GM12873 (cell line): ENCODE measurements at regions not wholly inside any gene's neighbourhood (a gene's known extent, or its start where the extent isn't known, plus 50 kb on each side); places are given as distances from the start of the nearest gene placed in this dataset.

ENCODE experiments used
- TF ChIP-seq, protein P1 (sequence below): IDR thresholded peaks from 2 replicates; pipeline ENCODE4 v1.5.1; 2012; ENCODE audit warnings: low read depth, mild to moderate bottlenecking, moderate library complexity, low read length, control low read depth; ENCODE audit not compliant: insufficient read depth; ENCODE audit errors: missing control alignments

DNA sequence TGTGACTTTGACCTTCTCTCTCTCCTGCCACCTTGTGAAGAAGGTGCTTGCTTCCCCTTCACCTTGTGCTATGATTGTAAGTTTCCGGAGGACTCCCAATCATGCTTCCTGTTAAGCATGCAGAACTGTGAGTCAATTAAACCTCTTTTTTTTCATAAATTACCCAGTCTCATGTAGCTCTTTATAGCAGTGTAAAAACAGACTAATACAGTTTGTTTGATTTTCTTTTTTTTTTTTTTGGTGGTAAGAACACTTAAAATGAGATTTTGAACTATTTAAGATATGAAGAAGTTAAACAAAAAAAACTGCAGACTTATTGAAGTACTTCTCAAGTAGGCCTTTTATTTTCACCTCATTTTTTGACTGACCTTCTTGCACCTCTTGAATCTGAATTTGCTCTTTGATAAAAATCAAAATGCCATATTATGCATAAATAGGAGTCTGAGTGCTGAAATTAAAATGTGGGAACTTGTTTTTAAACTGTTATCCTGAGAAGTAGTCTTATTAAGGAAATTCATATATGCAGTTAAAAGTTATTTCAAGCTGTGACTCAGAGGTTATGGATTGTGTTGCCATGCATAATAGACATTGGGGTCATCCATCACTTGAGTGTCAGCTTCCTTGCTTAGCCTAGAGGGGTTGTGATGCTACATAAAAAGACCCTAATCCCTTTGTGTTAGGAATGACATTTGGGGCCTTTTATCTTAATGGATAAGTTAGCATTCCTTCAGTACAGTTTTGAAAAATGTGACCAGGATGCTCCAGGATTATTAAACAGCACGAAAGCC is 447.9 kb upstream of the FKBP1C start:
- TF ChIP-seq, protein P1, sequence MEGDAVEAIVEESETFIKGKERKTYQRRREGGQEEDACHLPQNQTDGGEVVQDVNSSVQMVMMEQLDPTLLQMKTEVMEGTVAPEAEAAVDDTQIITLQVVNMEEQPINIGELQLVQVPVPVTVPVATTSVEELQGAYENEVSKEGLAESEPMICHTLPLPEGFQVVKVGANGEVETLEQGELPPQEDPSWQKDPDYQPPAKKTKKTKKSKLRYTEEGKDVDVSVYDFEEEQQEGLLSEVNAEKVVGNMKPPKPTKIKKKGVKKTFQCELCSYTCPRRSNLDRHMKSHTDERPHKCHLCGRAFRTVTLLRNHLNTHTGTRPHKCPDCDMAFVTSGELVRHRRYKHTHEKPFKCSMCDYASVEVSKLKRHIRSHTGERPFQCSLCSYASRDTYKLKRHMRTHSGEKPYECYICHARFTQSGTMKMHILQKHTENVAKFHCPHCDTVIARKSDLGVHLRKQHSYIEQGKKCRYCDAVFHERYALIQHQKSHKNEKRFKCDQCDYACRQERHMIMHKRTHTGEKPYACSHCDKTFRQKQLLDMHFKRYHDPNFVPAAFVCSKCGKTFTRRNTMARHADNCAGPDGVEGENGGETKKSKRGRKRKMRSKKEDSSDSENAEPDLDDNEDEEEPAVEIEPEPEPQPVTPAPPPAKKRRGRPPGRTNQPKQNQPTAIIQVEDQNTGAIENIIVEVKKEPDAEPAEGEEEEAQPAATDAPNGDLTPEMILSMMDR: no peak

DNA sequence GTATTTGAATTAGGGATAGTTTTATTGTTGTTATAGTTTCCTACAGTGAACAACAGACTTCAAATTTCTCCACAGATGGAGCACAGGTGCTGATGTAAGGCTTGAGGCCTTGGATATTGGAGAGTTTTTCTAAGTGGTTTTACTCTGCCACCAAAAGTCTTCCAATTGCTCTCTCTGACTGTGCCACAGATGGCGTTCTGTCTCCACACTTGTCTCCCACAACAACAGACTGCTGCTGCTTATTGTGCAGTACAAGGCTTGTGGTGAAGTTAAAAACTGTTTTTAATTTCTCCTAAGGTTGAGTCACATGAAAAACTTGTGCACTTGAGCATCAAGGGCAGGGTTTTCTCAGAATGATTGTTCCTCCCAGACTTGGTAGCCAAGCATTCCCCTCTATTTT is 460.9 kb upstream of the KHDRBS2 start:
- TF ChIP-seq, protein P1: no peak

DNA sequence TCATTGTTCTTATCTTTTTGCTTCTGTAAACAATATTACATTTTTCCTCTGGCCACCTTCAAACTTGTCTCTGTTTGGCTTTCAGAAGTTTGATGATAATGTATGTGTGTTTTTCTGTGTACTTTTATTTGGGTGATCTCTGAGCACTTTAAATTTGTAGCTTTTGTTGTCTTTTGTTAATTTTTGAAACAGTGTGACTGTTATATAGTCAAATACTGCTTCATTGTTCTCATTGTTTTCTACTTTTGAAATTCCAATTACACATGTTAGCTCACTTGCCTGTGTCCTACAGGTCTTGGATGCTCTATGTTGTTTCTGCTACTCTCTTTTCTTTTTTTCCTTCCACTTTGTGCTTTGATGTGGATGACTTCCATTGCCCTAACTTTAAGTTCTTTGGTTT is 460.1 kb upstream of the KHDRBS2 start:
- TF ChIP-seq, protein P1: no peak

DNA sequence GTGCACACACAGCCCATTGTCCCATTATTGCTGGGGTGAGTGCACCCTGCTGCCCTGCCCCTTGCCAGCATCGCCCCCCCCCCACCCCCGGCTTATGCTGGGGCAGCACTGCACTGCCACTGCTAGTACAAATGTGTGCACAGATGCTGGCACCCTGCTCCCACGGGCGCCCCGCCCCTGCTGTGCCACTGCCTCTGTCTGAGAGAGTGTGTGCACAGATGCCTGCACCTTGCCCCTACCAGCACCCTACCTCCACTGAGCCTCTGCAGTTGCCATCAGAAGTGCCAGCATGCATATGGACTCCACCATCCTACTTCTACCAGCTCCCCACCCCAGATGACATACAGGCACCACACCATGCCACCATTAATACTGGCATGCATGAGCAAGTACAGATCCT is 454.6 kb upstream of the KHDRBS2 start:
- TF ChIP-seq, protein P1: no peak

DNA sequence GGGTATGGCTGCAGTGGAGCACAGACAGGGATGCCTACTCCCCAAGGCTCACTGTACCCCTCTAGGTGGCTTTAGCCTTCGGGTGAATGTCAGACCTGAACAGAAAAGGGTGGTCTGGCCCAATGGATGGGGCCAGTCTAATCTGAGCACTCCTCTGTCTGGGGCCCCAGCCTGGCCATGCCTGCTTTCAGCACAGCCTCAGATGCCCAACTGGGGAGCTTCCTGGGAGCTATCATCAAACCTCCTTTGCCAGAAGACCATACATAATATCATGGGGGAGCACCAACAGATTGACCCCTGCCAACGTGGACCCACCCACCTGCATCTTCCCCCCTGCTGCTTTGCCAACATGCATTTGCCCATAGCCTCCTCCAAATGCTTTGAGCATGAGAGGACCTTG is 454.1 kb upstream of the KHDRBS2 start:
- TF ChIP-seq, protein P1: no peak

DNA sequence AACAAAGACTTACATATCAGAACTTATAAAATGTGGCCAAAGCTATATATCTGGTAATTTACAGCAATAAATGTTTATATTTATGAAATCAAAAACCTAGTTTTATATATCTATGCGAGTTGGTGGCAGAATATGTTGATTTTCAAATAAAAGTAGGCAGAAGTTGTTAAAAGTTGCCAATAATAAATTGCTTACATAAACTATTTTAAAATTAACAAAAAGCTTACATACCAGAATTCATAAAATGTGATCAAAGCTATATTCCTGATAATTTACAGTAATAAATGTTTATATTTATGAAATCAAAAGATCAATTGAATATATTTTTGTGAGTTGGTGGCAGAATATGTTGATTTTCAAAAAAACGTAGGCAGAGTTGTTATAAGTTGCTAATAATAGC is 451.8 kb upstream of the KHDRBS2 start:
- TF ChIP-seq, protein P1: no peak

DNA sequence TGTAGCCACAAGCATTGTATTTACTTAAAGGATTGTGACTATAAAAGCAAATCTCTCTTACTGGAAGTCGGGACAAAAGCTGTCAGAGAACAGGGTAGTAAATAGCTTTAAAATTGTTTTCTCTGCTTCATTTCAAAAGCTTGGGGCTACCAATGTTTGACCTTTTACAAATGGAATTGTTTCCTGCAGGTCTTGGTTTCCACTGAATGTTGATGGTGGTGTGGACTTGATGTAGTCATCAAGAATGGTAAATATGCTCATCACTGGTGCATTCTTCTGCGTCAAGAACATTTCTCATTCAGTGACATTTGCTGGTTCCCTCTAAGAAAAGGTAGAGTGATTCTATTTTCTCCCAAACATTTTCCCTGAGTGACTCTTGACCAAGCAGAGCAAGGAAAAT is 435.4 kb upstream of the KHDRBS2 start:
- TF ChIP-seq, protein P1: no peak
